ENCODE measurements at regions not wholly inside any gene's neighbourhood (a gene's known extent, or its start where the extent isn't known, plus 50 kb on each side); places are given as distances from the start of the nearest gene placed in this dataset.
"Not testable (repeated sequence)": the region's sequence is repeated elsewhere in the genome, so short reads cannot be mapped to it uniquely, and the experiment has no call there.

DNA sequence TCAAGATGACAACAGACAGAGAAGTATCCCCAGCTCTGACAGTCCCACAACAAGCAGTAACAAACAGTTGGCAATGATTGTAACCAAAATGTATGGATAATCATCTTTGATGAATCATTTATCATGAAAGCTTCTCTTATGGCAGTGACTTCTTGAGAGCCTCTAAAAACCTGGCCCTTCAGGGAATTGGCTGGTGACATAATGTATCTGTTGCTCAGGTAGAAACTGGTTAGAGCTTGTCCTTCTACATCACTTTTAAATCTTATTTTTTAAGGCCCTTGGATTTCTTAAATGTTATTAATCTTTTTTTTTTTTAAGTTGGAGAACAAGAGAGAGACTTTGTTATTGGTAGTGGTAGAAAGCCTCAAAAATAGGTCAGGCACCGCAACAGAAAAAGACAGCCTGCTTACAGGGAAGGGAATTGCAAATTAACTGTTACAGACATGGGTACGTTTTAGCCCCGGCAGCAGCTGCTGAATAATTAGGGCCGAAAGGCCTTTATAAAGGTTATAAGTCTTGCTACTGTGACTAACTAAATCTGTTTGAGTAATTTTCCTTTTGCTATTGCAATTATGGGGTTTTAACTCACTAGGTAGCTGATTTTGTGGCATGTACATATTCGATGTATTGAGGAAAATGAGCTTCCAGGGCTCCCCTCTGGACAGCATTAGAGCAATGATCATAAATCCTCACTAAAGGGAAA, 207.7 kb upstream of the LRRC4C start:
- intact Hi-C loops (cut with DNase I): no loop called here

GRCh38 chr11:41675205-41675604, 215.8 kb upstream of the LRRC4C start:
- intact Hi-C loops (cut with DNase I): no loop called here
- DNase-seq (ENCODE audit: low spot score): no peak

More for the DNA sequence above, 207.7 kb upstream of the LRRC4C start:
- DNase-seq (ENCODE audit: low spot score): no peak

DNA sequence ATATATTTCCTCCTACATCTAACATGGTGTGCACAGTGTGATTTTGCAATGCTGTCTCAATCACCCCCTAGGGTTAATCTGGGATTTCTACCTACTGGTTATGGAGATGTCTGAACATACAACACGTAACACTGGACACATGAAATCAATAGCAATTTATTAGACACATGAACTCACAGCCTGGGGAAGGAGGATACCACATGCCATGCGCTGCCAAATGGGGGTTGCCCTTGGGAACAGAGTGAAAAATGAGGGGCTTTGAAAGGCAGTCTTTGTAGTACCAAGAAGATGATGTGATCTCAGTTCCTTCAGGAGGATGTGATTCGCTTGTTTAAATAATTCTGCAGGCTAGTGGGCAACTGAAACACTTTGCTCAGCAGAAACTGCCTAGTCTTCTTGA, 253.6 kb upstream of the LRRC4C start:
- DNase-seq (ENCODE audit: low spot score): no peak
- intact Hi-C loops (cut with DNase I): no loop called here

GRCh38 chr11:41714101-41714500, 254.6 kb upstream of the LRRC4C start:
- intact Hi-C loops (cut with DNase I): no loop called here
- no peak for DNase-seq (ENCODE audit: low spot score)

DNA sequence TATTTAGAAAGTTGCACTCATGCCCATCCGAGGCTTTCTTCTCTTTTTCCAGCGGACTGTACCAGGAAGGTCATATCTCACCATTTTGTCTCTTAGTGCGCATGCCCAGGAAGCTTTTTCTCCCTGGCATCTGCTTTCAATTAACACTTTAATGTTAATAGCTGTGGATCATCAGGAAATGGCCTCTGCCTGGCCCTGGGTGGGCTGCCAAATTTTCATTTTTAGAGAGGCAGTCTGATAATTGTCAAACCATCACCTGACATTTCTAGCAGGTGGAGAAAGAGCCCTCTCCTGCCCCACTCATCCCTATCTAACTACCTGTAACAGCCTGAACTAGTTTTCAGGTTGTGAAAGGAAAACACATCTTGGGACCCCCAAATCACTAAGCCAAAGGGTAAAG, 257.4 kb upstream of the LRRC4C start:
- DNase-seq (ENCODE audit: low spot score): no peak
- intact Hi-C loops (cut with DNase I): no loop called here

DNA sequence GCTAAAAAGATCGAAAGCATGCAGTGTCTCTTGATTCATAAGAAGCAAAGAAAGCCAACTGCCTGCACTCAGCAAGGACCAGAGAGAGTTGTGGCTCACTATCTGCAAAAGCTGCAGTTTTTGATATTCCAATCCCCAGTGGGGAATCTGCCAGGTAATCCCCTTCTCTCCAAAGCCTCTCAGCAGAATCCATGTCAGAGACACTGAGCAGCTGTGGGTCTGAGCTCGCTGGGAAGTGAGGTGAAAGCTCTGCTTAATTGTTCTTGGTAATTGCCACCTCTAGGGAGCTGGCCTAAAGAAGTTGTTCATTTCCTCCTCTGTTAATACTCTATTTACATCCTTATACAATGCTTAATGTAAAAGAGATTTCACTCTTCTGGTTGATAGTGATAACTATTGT, 261.3 kb upstream of the LRRC4C start:
- DNase-seq (ENCODE audit: low spot score): no peak
- intact Hi-C loops (cut with DNase I): no loop called here

GRCh38 chr11:41728161-41728560, 268.7 kb upstream of the LRRC4C start:
- intact Hi-C loops (cut with DNase I); DNase-seq (ENCODE audit: low spot score): not testable (repeated sequence)

DNA sequence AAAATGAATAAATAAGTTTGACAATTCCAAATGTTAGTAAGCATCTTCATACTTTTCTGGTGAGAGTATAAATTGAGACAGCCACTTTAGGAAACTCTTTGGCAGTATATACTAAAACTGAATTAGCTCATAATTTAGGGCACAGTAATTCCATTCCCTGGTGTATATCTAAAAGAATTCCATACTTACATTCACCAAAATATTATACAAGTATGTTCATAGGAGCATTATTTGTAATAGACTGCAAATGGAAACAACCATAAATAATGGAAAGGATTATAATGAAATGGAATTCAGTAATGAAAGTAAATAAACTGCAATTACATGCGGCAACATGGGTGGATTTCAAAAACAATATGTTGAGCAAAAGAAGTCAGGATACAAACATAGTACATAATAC, 315.8 kb upstream of the LRRC4C start:
- no peak for DNase-seq (ENCODE audit: low spot score)
- intact Hi-C loops (cut with DNase I): no loop called here

DNA sequence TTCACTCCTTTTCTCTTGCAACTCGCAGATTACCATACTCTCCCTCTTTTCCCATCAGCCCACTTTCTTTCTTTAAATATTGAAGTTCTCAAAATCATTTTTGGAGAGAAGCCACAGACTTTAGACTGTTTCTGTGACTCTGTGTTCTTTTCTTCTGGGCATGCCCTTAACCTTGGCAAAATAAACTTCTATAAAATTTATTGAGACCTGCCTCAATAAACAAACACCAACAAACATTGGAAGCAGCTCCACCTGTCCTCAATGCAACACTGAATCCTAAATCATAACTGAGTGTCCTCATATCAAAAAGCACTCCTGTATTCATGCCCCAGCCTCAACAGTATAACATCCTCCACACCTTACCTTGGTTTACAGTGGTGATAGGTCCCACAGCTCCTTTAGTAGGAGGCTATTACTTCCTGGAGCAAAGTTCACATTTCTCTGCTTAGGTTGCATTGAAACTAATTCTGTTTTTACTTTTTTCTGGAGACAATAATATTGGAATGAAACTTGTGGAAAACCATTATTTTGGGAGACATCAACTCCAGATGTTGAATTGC, 320.0 kb upstream of the LRRC4C start:
- intact Hi-C loops (cut with DNase I): no loop called here

DNA sequence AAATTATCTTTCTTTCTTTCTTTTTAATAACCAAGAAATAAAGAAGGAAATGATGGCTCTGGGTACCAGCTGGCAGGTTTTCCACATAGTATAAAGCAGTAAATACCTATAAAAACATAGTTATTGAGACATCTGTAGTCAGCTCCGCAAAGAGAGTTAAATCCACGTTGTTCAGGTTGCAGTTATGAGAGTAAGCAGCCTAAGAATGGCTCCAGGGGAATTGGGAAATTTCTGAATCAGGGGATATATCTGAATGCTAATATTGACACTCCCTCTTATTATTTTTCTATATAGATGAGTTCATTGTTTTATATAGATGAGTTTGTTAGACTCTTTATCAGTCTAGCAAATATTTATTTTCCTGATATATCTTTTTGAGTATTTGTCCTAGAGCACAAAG, 322.0 kb upstream of the LRRC4C start:
- intact Hi-C loops (cut with DNase I): no loop called here
- DNase-seq (ENCODE audit: low spot score): no peak

More for the DNA sequence above, 320.0 kb upstream of the LRRC4C start:
- DNase-seq (ENCODE audit: low spot score): no peak

DNA sequence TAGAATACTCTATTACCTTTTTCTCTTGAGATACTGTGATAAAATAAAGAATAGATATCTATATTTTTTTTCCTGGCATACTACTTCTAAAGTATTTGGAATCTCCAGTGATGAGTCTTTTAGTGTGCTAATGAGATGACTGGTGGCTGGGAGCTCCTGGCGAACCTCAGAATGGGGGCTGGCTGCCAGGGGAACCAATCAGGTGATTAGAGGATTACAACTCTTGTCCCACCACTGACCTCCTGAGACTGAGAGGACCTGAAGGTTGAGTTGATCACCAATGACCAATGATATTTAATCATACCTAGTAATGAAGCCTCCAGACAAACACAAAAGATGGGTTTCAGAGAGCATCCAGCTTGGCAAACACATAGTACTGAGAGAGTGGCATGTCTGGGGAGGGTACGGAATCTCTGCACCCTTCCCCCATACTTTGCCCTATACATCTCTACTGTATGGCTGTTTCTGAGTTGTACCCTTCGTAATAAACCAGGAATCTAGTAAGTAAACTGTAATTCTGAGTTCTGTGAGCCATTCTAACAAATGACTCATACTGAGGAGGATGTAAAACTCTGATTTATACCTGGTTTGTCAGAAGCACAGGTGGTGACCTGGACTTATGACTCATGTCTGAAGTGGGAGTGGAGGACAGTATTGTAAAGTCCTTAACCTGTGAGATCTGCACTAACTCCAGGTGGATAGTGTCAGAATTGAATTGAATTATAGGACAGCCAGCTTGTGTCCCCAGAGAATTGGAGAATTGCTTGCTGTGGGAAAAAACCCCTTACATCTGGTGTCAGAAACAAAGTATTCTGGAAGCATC, 325.3 kb upstream of the LRRC4C start:
- no peak for DNase-seq (ENCODE audit: low spot score)
- intact Hi-C loops (cut with DNase I): no loop called here

DNA sequence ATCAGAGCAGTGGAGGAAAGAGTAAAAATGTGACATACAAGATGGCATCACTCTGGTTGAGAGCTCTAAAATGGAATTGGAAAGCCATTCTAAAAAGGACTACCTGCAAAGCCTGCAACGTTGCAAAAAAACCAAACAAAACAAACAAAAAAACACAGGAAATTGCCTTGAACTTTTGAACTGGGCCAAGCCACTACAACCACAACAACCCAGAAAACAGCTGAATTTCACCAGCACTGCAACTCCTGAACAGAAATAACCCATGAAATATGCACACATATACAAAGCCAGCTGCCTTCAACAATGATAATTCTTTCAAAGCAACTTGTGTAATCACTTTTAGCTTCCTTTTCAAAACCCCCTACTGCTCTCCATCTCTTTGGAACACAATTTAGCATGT, 326.6 kb upstream of the LRRC4C start:
- DNase-seq (ENCODE audit: low spot score): no peak
- intact Hi-C loops (cut with DNase I): no loop called here

GRCh38 chr11:41788177-41788576, 328.7 kb upstream of the LRRC4C start:
- intact Hi-C loops (cut with DNase I): no loop called here

GRCh38 chr11:41789376-41789775, 329.9 kb upstream of the LRRC4C start:
- intact Hi-C loops (cut with DNase I): no loop called here
- no peak for DNase-seq (ENCODE audit: low spot score)

More at GRCh38 chr11:41788177-41788576, 328.7 kb upstream of the LRRC4C start:
- no peak for DNase-seq (ENCODE audit: low spot score)

- DNase-seq (ENCODE audit: low spot score): no peak
- intact Hi-C loops (cut with DNase I): no loop called here
Observed at GRCh38 chr11:41795004-41795403, 335.6 kb upstream of the LRRC4C start.

- intact Hi-C loops (cut with DNase I): no loop called here
- no peak for DNase-seq (ENCODE audit: low spot score)
Observed at GRCh38 chr11:41799754-41800153, 340.3 kb upstream of the LRRC4C start.

DNA sequence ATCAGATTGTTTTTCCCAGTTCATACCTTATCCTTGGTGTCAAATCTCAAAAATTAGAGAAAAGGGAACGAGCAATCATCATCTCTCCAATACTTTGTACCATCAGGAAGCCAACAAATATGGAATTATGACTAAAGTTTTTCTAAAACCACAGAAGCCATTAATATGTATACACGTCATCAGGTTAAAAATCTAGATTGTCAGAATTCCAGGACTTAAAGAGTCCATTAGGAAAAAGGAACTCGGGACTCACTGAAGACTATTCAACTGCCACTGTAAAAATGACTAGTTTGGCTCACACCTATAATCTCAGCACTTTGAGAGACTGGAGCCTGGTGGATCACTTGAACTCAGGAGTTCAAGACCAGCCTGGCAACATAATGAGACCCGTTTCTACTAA, 344.4 kb upstream of the LRRC4C start:
- no peak for DNase-seq (ENCODE audit: low spot score)
- intact Hi-C loops (cut with DNase I): no loop called here

DNA sequence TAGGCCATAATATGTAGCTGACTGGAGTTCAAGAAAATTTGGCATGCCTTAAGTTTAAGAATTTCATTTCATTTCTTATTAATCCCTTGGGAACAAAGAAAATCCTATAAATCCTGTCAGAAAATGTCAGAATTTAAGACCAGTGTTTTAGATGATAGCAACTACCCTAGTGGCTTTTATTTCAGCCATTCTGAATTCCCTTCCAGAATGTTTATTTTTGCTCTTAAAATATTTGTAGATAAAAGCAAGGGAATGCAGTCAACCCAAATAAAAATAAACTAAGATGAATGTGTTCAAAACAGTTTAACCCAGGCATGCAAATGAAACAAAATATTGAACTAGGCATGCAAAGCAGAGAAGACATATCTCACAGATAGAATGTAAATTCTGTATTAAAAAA, 356.9 kb upstream of the LRRC4C start:
- intact Hi-C loops (cut with DNase I): no loop called here
- no peak for DNase-seq (ENCODE audit: low spot score)

DNA sequence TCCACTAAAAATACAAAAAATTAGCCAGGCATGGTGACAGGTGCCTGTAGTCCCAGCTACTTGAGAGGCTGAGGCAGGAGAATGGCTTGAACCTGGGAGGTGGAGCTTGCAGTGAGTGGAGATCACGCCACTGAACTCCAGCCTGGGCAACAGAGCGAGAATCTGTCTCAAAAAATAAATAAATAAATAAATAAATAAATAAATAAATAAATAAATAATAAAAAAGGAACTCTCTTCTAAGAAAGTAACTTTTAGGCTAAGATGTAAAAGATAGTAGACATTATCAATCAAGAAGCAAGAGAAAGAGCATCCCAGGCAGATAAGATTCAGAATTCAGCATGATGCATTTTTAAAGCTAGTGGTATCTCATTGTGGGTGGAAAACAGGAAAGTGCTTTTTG, 364.8 kb upstream of the LRRC4C start:
- DNase-seq (ENCODE audit: low spot score); intact Hi-C loops (cut with DNase I): not testable (repeated sequence)

- intact Hi-C loops (cut with DNase I): no loop called here
- DNase-seq (ENCODE audit: low spot score): no peak
Observed at GRCh38 chr11:41826085-41826484, 366.6 kb upstream of the LRRC4C start.

DNA sequence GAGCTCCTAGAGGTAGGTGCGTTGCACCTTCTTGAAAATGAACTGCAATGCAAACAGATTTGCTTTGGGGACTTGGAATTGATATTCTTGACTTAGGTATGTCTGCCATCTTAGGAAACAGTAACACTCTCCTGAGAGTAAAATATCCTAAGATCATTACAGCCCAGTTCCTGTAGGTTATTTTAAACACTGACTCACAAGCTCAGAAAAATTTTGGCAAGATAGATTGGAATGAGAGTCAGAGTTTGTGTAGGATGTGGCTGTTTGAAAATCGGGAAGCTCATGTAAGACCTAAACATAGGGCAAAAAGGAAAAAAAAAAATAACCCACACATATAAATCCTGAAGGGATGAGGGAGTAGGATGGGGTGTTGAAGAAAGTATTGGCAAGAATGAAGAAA, 377.0 kb upstream of the LRRC4C start:
- DNase-seq (ENCODE audit: low spot score): no peak
- intact Hi-C loops (cut with DNase I): no loop called here
